ENCODE measurements at regions not wholly inside any gene's neighbourhood (a gene's known extent, or its start where the extent isn't known, plus 50 kb on each side); places are given as distances from the start of the nearest gene placed in this dataset.
A peak's percentile ranks its signal among the peaks of the same experiment; 100 is the strongest.

DNA sequence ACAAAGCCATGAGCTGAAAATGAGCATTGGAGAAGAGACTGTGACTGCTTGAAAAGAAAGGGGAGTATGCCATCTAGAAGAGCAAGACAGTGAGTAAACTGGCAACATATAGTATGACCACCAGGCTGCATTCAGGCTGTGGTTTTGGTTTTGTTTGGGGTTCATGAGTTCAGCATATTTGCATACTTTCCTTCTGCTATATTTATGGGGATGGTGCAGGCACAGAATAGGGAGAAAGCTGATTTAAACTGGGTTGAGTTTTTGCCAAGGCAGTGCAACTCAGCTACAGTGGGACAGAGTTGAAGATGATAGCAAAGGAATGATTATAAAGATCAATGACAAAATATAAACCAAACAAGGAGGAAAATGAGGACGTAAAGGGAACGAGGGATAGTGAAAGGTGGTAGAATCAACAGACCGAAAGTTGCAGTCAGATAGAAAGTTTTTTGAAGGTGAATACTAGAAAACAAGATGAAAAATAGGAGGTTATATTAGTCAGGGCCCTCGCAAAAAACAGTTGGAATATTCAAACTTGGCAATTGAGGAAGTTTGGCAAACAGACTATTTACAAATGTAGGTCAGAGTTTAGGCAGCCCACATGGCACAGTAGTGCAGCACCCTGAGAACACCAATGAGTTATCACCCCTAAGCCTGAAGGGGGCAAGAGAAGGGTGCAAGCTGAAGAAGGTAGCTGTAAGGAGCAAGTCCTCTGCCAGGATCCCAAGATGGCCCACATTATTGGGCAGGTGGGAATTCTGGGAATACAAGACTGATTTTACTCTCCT is 114.8 kb upstream of the MAP9 start:
- no peak overlapping the region for H3K4me3 ChIP-seq

DNA sequence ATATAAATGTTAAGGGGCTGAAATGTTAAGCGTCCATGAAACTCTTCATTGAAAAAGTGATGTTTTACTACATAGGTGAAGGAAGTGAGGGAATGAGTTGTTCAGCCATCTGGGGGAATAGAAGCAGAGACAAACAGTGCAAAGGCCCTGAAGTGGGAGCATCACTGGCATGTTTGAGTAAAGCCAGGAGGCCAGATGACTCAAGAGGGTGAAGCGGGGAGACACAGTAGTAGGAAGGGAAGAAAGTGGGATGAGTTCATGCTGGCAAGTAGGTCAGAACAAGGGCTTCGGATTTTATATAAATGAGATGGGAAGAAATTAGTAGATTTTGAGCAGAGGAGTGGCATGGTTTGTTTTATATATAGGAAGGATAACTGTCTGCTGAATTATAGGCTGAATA is 112.5 kb upstream of the MAP9 start:
- intact Hi-C loops (cut with DNase I; ENCODE audit: low total_unique reads), result no loop called here
- H3K4me3 ChIP-seq, result no peak overlapping the region
- no peaks in the 10 kb centered on the region for H3K36me3 ChIP-seq
- no peaks in the 10 kb centered on the region for H3K9me3 ChIP-seq
- H3K27ac ChIP-seq, result no peak overlapping the region
- no peak for DNase-seq
- H3K4me1 ChIP-seq, result no peaks in the 10 kb centered on the region
- TF ChIP-seq POLR2A (IDR thresholded peaks at IDR 0.05), result no peak
- TF ChIP-seq, protein P1, sequence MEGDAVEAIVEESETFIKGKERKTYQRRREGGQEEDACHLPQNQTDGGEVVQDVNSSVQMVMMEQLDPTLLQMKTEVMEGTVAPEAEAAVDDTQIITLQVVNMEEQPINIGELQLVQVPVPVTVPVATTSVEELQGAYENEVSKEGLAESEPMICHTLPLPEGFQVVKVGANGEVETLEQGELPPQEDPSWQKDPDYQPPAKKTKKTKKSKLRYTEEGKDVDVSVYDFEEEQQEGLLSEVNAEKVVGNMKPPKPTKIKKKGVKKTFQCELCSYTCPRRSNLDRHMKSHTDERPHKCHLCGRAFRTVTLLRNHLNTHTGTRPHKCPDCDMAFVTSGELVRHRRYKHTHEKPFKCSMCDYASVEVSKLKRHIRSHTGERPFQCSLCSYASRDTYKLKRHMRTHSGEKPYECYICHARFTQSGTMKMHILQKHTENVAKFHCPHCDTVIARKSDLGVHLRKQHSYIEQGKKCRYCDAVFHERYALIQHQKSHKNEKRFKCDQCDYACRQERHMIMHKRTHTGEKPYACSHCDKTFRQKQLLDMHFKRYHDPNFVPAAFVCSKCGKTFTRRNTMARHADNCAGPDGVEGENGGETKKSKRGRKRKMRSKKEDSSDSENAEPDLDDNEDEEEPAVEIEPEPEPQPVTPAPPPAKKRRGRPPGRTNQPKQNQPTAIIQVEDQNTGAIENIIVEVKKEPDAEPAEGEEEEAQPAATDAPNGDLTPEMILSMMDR (IDR thresholded peaks at IDR 0.05), result no peak
- no peaks in the 10 kb centered on the region for H3K27me3 ChIP-seq

More for the DNA sequence above, 114.8 kb upstream of the MAP9 start:
- intact Hi-C loops (cut with DNase I; ENCODE audit: low total_unique reads), result no loop called here
- Histone ChIP-seq H3K36me3 (no peaks in the 10 kb centered on the region), H3K27ac (peak overlapping the region in 1 of 2 donors; percentile 14), H3K9me3 (no peaks in the 10 kb centered on the region), H3K4me1 (no peaks in the 10 kb centered on the region), H3K27me3 (no peaks in the 10 kb centered on the region)
- TF ChIP-seq, protein P1 (IDR thresholded peaks at IDR 0.05), result no peak
- no peak for TF ChIP-seq POLR2A (IDR thresholded peaks at IDR 0.05)
- no peak for DNase-seq

DNA sequence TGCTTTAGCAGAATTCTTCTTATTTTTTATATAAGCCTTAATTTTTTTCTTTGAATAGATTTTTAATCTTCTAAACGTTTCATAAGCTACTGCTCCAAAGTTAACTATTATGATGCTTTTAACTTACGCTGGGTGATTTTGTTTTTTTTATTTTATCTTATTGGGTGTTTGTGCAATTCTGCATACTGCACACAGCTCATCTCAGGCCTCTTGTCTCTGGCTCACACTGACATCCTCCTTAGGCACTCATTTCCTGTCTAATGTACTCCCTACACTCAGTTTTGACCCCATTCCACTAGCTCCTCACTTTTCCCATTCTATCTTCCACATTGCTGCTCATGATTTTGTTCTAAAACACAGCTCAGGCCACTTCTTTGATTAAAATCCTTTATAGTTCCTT is 111.9 kb upstream of the MAP9 start:
- Histone ChIP-seq H3K9me3 (no peaks in the 10 kb centered on the region), H3K27me3 (no peaks in the 10 kb centered on the region), H3K27ac (no peak overlapping the region), H3K4me1 (no peaks in the 10 kb centered on the region), H3K36me3 (no peaks in the 10 kb centered on the region), H3K4me3 (no peak overlapping the region)
- no peak for DNase-seq
- intact Hi-C loops (cut with DNase I; ENCODE audit: low total_unique reads), result no loop called here
- TF ChIP-seq POLR2A (IDR thresholded peaks at IDR 0.05), result no peak
- TF ChIP-seq, protein P1 (IDR thresholded peaks at IDR 0.05), result no peak

DNA sequence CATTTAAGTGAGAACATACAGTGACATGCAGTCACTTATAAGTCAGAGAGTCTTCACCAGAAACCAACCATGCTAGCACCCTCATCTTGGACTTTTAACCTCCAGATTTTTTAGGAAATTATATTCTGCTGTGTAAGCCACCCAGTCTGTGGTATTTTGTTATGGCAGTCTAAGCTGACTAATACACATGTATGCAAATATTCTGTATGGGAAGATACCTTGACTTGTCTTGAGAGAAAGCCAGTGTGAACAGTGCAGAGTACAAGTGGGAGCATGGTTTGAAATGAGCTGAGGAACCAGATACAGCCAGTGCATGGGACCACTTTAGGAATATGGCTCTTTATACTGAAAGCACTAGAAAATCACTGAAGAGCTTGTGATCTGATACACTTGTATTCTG is 110.4 kb upstream of the MAP9 start:
- TF ChIP-seq, protein P1 (IDR thresholded peaks at IDR 0.05), result no peak
- no peak for TF ChIP-seq POLR2A (IDR thresholded peaks at IDR 0.05)
- H3K27me3 ChIP-seq, result no peaks in the 10 kb centered on the region
- H3K36me3 ChIP-seq, result no peaks in the 10 kb centered on the region
- H3K4me1 ChIP-seq, result no peaks in the 10 kb centered on the region
- no peak for DNase-seq
- intact Hi-C loops (cut with DNase I; ENCODE audit: low total_unique reads), result no loop called here
- no peak overlapping the region for H3K27ac ChIP-seq
- no peak overlapping the region for H3K4me3 ChIP-seq
- H3K9me3 ChIP-seq, result no peaks in the 10 kb centered on the region

DNA sequence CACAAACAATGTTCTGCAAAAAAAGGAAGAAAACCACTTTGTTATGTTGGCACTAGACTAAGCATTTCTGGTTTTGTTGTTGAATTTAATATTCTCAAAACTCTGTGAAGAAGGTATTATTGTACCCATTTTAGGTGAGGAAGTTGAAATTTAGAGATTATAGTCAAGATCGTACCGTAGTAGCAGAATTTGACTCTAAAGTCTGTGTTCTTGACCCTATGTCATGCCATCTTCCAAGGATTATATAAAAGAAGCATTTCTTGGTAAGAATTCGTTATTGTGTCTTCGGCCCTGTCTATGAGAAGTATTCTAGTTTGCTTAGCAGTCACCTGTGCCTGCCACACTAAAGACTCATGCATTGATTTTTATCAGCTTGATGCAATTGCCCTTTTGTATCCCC is 104.4 kb upstream of the MAP9 start:
- H3K4me1 ChIP-seq, result no peaks in the 10 kb centered on the region
- intact Hi-C loops (cut with DNase I; ENCODE audit: low total_unique reads), result no loop called here
- H3K9me3 ChIP-seq, result no peaks in the 10 kb centered on the region
- H3K27ac ChIP-seq, result no peak overlapping the region
- H3K27me3 ChIP-seq, result no peaks in the 10 kb centered on the region
- no peak for DNase-seq
- H3K4me3 ChIP-seq, result no peak overlapping the region
- TF ChIP-seq, protein P1 (IDR thresholded peaks at IDR 0.05), result no peak
- TF ChIP-seq POLR2A (IDR thresholded peaks at IDR 0.05), result no peak
- no peaks in the 10 kb centered on the region for H3K36me3 ChIP-seq

All from uterus (tissue), 3 donors.